ENCODE measurements at regions not wholly inside any gene's neighbourhood (a gene's known extent, or its start where the extent isn't known, plus 50 kb on each side); places are given as distances from the start of the nearest gene placed in this dataset.

- no peak for TF ChIP-seq POLR2AphosphoS5 (IDR thresholded peaks at IDR 0.05)
- 30 to 52% methylated on average over 5 of the region's 5 CpGs for WGBS, 2 donors (ENCODE audit: low coverage in 1 of 2)
- H3K9me3 ChIP-seq, result no peaks in the 10 kb centered on the region
- no peaks in the 10 kb centered on the region for H3K27me3 ChIP-seq
- peaks cover 0 to 60% (median 11%) of the 10 kb centered on the region in 3 donors for H3K4me1 ChIP-seq
- no peak overlapping the region for H3K4me3 ChIP-seq
- H3K27ac ChIP-seq, result peak overlapping the region in 2 of 4 donors; percentile 54 to 69
- H3K36me3 ChIP-seq, result no peaks in the 10 kb centered on the region
- ATAC-seq, result no peak
These were observed 321.4 kb downstream of the GADD45G start for GRCh38 chr9:89926167-89926566.

- no peak overlapping the region for H3K4me3 ChIP-seq
- peak overlapping the region in 3 of 4 donors; percentile 38 to 69 (median 54) for H3K27ac ChIP-seq
- peaks cover 0 to 60% (median 11%) of the 10 kb centered on the region in 3 donors for H3K4me1 ChIP-seq
- H3K27me3 ChIP-seq, result no peaks in the 10 kb centered on the region
- WGBS, 2 donors (ENCODE audit: low coverage in 1 of 2), result 20 to 38% methylated on average over 5 of the region's 7 CpGs
- peak; percentile 52 for ATAC-seq
- no peaks in the 10 kb centered on the region for H3K9me3 ChIP-seq
- no peaks in the 10 kb centered on the region for H3K36me3 ChIP-seq
- peak; percentile 57 for TF ChIP-seq POLR2AphosphoS5 (IDR thresholded peaks at IDR 0.05)
- TF ChIP-seq EP300 (IDR thresholded peaks at IDR 0.05), result no peak
These were observed 321.9 kb downstream of the GADD45G start for GRCh38 chr9:89926691-89927220.

- TF ChIP-seq POLR2A (IDR thresholded peaks at IDR 0.05), result no peak
- no peak for TF ChIP-seq POLR2AphosphoS5 (IDR thresholded peaks at IDR 0.05)
- TF ChIP-seq EP300 (IDR thresholded peaks at IDR 0.05), result no peak
- no peak for TF ChIP-seq CTCF (IDR thresholded peaks at IDR 0.05)
- Histone ChIP-seq H3K9me3 (no peaks in the 10 kb centered on the region), H3K27ac (no peak overlapping the region), H3K4me3 (no peak overlapping the region), H3K4me1 (peaks cover 0 to 63% (median 11%) of the 10 kb centered on the region in 3 donors), H3K27me3 (no peaks in the 10 kb centered on the region), H3K36me3 (no peaks in the 10 kb centered on the region)
- ATAC-seq, result no peak
- WGBS, 2 donors (ENCODE audit: low coverage in 1 of 2), result 80% methylated on average over 1 of the region's 1 CpG; no CpG with 5 or more reads in 1 of the 2 donors
These were observed 323.3 kb downstream of the GADD45G start for GRCh38 chr9:89928106-89928505.

GRCh38 chr9:89928521-89929275, 323.9 kb downstream of the GADD45G start:
- Histone ChIP-seq H3K9me3 (no peaks in the 10 kb centered on the region), H3K27me3 (no peaks in the 10 kb centered on the region), H3K4me1 (peaks cover 0 to 69% (median 11%) of the 10 kb centered on the region in 3 donors), H3K27ac (no peak overlapping the region), H3K36me3 (no peaks in the 10 kb centered on the region), H3K4me3 (no peak overlapping the region)
- no peak for TF ChIP-seq CTCF (IDR thresholded peaks at IDR 0.05)
- no peak for TF ChIP-seq EP300 (IDR thresholded peaks at IDR 0.05)
- no peak for TF ChIP-seq POLR2A (IDR thresholded peaks at IDR 0.05)
- TF ChIP-seq POLR2AphosphoS5 (IDR thresholded peaks at IDR 0.05), result no peak
- WGBS, 2 donors (ENCODE audit: low coverage in 1 of 2), result 84 to 86% methylated on average over 3 to 4 of the region's 6 CpGs
- ATAC-seq, result no peak

- Histone ChIP-seq H3K36me3 (no peaks in the 10 kb centered on the region), H3K9me3 (no peaks in the 10 kb centered on the region), H3K4me1 (peaks cover 0 to 75% (median 11%) of the 10 kb centered on the region in 3 donors), H3K4me3 (no peak overlapping the region), H3K27ac (no peak overlapping the region), H3K27me3 (no peaks in the 10 kb centered on the region)
- no peak for ATAC-seq
- WGBS, 2 donors (ENCODE audit: low coverage in 1 of 2), result no CpG with 5 or more reads among the region's 3 CpGs
- no peak for TF ChIP-seq CTCF (IDR thresholded peaks at IDR 0.05)
- no peak for TF ChIP-seq POLR2A (IDR thresholded peaks at IDR 0.05)
- TF ChIP-seq EP300 (IDR thresholded peaks at IDR 0.05), result no peak
- no peak for TF ChIP-seq POLR2AphosphoS5 (IDR thresholded peaks at IDR 0.05)
These were observed 324.5 kb downstream of the GADD45G start for GRCh38 chr9:89929315-89929672.

Data from gastroesophageal sphincter (tissue), 4 donors.